ENCODE measurements at regions not wholly inside any gene's neighbourhood (a gene's known extent, or its start where the extent isn't known, plus 50 kb on each side); places are given as distances from the start of the nearest gene placed in this dataset.

- H3K27me3 ChIP-seq (replicated peaks in 1 of 2; ENCODE audit: control insufficient read depth in 2 of 2, insufficient read depth in 2 of 2, low read length in 1 of 2), result no peaks in the 10 kb centered on the region
- in situ Hi-C loops (cut with MboI) (no loop called here), intact Hi-C loops (cut with micrococcal nuclease; ENCODE audit: unreplicated experiment) (no loop called here)
- H4K20me1 ChIP-seq (ENCODE audit: control insufficient read depth, insufficient read depth), result no peaks in the 10 kb centered on the region
- no peak overlapping the region for H3K27ac ChIP-seq (ENCODE audit: control insufficient read depth, insufficient read depth)
- 2% methylated on average over 3 of the region's 3 CpGs for WGBS (ENCODE audit: insufficient coverage, insufficient replicate concordance, low lambda C conversion rate, missing lambda C conversion rate)
- no peak overlapping the region for H3K4me2 ChIP-seq (ENCODE audit: control insufficient read depth, insufficient read depth)
- TF ChIP-seq STAT1 (conservative IDR thresholded peaks at IDR 0.05), result no peak
- TF ChIP-seq YY1 (IDR thresholded peaks at IDR 0.05; ENCODE audit: low read depth, low read length), result no peak
- TF ChIP-seq, protein P1, sequence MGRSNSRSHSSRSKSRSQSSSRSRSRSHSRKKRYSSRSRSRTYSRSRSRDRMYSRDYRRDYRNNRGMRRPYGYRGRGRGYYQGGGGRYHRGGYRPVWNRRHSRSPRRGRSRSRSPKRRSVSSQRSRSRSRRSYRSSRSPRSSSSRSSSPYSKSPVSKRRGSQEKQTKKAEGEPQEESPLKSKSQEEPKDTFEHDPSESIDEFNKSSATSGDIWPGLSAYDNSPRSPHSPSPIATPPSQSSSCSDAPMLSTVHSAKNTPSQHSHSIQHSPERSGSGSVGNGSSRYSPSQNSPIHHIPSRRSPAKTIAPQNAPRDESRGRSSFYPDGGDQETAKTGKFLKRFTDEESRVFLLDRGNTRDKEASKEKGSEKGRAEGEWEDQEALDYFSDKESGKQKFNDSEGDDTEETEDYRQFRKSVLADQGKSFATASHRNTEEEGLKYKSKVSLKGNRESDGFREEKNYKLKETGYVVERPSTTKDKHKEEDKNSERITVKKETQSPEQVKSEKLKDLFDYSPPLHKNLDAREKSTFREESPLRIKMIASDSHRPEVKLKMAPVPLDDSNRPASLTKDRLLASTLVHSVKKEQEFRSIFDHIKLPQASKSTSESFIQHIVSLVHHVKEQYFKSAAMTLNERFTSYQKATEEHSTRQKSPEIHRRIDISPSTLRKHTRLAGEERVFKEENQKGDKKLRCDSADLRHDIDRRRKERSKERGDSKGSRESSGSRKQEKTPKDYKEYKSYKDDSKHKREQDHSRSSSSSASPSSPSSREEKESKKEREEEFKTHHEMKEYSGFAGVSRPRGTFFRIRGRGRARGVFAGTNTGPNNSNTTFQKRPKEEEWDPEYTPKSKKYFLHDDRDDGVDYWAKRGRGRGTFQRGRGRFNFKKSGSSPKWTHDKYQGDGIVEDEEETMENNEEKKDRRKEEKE (IDR thresholded peaks at IDR 0.05), result no peak
- no peak for TF ChIP-seq RFX5 (IDR thresholded peaks at IDR 0.05; ENCODE audit: low read depth, low read length)
- TF ChIP-seq IRF5 (IDR thresholded peaks at IDR 0.05; ENCODE audit: borderline replicate concordance), result no peak
- TF ChIP-seq EED (IDR thresholded peaks at IDR 0.05; ENCODE audit: low read depth), result no peak
- no peak for TF ChIP-seq NR2C1 (IDR thresholded peaks at IDR 0.05)
- TF ChIP-seq IKZF1 (conservative IDR thresholded peaks at IDR 0.05), result no peak
- no peak for TF ChIP-seq YBX1 (IDR thresholded peaks at IDR 0.05)
- TF ChIP-seq PRDM15 (CRISPR knock-in tag; IDR thresholded peaks at IDR 0.05), result no peak
- POLR2A ChIA-PET, result interaction anchor here (0.6 kb wide), 1 partner anchor 391 kb away, joined by 3 read pairs; no protein-coding TSS in a partner anchor
- RAD21 ChIA-PET (ENCODE audit: unreplicated experiment), result no interaction called here
- CTCF ChIA-PET, result no interaction called here
- H3K79me2 ChIP-seq (ENCODE audit: control insufficient read depth, insufficient read depth, low read length), result no peaks in the 10 kb centered on the region
- ATAC-seq, result no peak
- no peak for DNase-seq (ENCODE audit: low read depth, low spot score)
- no peaks in the 10 kb centered on the region for H3K4me1 ChIP-seq (ENCODE audit: control insufficient read depth, insufficient read depth, low read length)
- BruUV-seq (replicated peaks), result no TSS peak
- H3K9ac ChIP-seq (ENCODE audit: control insufficient read depth, insufficient read depth, low read length), result no peak overlapping the region
- SMC1A ChIA-PET (ENCODE audit: uncharacterized antibody, unreplicated experiment), result no interaction called here
- no peaks in the 10 kb centered on the region for H3K36me3 ChIP-seq (ENCODE audit: control insufficient read depth in 2 of 2, insufficient read depth in 2 of 2, low read length in 1 of 2)
- no peaks in the 10 kb centered on the region for H3K9me3 ChIP-seq (replicated peaks; ENCODE audit: control insufficient read depth, insufficient read depth, low read length)
- FAIRE-seq, result no peak
- H2AFZ ChIP-seq (ENCODE audit: control insufficient read depth, low read depth, low read length), result no peak overlapping the region
- H3K4me3 ChIP-seq, result no peak overlapping the region
Measured at GRCh38 chr7:79683185-79683890, 229.9 kb upstream of the MAGI2 start.
